Gastroesophageal sphincter (tissue), 4 donors: ENCODE measurements at regions not wholly inside any gene's neighbourhood (a gene's known extent, or its start where the extent isn't known, plus 50 kb on each side); places are given as distances from the start of the nearest gene placed in this dataset.
A peak's percentile ranks its signal among the peaks of the same experiment; 100 is the strongest.

Experiments used
- ATAC-seq: fragments of 150-250 bp; one replicate; pipeline ENCODE4 v1.9.1; 2016; ENCODE audit warnings: mild to moderate bottlenecking, moderate library complexity
- H3K27ac ChIP-seq, 4 donors: fragments of 200-600 bp; sonication (generic) in 3 of 4; 1 replicate in 3 of 4; 2 replicates in 1 of 4; pipeline ENCODE4 v1.5.1; 2016 to 2019
- H3K27me3 ChIP-seq: fragments of 200-600 bp; sonication (generic); one replicate; pipeline ENCODE4 v1.5.1; 2019
- H3K36me3 ChIP-seq, 2 donors: fragments of 200-600 bp; sonication (generic); one replicate each; pipeline ENCODE4 v1.5.1; 2019; ENCODE audit warnings: control low read depth in 1 of 2
- H3K4me1 ChIP-seq, 3 donors: fragments of 200-600 bp; sonication (generic); 1 replicate in 2 of 3; 2 replicates in 1 of 3; pipeline ENCODE4 v1.5.1; 2016 to 2019; ENCODE audit warnings: control low read depth in 2 of 3
- H3K4me3 ChIP-seq, 2 donors: fragments of 200-600 bp; sonication (generic); one replicate each; pipeline ENCODE4 v1.5.1; 2019; ENCODE audit warnings: mild to moderate bottlenecking in 1 of 2, moderate library complexity in 1 of 2
- H3K9me3 ChIP-seq, 3 donors: fragments of 200-600 bp; sonication (generic); one replicate each; pipeline ENCODE4 v1.5.1; 2017 to 2019; ENCODE audit warnings: control low read depth in 2 of 3
- CTCF ChIP-seq, 4 experiments: fragments of 200-600 bp in 2 of 4; fragments of 450-650 bp in 2 of 4; sonication (generic) in 1 of 4; IDR thresholded peaks; one replicate each; pipeline ENCODE4 v1.5.1; 2017 to 2019; ENCODE audit warnings: antibody characterized with exemption in 4 of 4, mild to moderate bottlenecking in 2 of 4, moderate library complexity in 2 of 4
- EP300 ChIP-seq: sonication (generic); formaldehyde crosslinking; IDR thresholded peaks from one replicate; pipeline ENCODE4 v1.6.1; 2017; ENCODE audit warnings: antibody characterized with exemption, mild to moderate bottlenecking
- POLR2A ChIP-seq, 2 donors: fragments of 450-650 bp; IDR thresholded peaks; one replicate each; pipeline ENCODE4 v1.6.1; 2017; ENCODE audit warnings: antibody characterized with exemption in 2 of 2, mild to moderate bottlenecking in 2 of 2, moderate library complexity in 1 of 2
- POLR2AphosphoS5 ChIP-seq: sonication (generic); formaldehyde crosslinking; IDR thresholded peaks from one replicate; pipeline ENCODE4 v1.6.1; 2017; ENCODE audit warnings: antibody characterized with exemption
- WGBS, 2 donors: methylation state at CpG; one replicate each; pipeline ENCODE4 v1.1.5; 2018; ENCODE audit warnings: low coverage in 1 of 2; 5-methylcytosine and 5-hydroxymethylcytosine counted together

- no peak overlapping the region for H3K27ac ChIP-seq
- no peaks in the 10 kb centered on the region for H3K9me3 ChIP-seq
- H3K4me1 ChIP-seq: peaks cover 0 to 12% (median 6%) of the 10 kb centered on the region in 3 donors
- no peak overlapping the region for H3K4me3 ChIP-seq
- 16 to 30% methylated on average over 7 to 8 of the region's 8 CpGs for WGBS, 2 donors
- H3K36me3 ChIP-seq: no peaks in the 10 kb centered on the region
- no peak for TF ChIP-seq EP300
- TF ChIP-seq CTCF (IDR thresholded peaks at IDR 0.05): peak in 3 of 4 experiments; percentile 90 to 95 (median 95)
- TF ChIP-seq POLR2A (IDR thresholded peaks at IDR 0.05): no peak
- H3K27me3 ChIP-seq: peaks cover 54% of the 10 kb centered on the region
- ATAC-seq: no peak
Observed at GRCh38 chr2:121080013-121080772, 204.8 kb downstream of the TFCP2L1 start.

- no peak for TF ChIP-seq POLR2AphosphoS5
- no peak for TF ChIP-seq POLR2A (IDR thresholded peaks at IDR 0.05)
- TF ChIP-seq CTCF (IDR thresholded peaks at IDR 0.05): no peak
- TF ChIP-seq EP300: no peak
- Histone ChIP-seq H3K27ac (no peak overlapping the region), H3K4me3 (no peak overlapping the region), H3K4me1 (no peaks in the 10 kb centered on the region), H3K27me3 (peaks cover 50% of the 10 kb centered on the region), H3K9me3 (no peaks in the 10 kb centered on the region), H3K36me3 (no peaks in the 10 kb centered on the region)
- ATAC-seq: no peak
- 57 to 92% methylated on average over 1 to 4 of the region's 8 CpGs for WGBS, 2 donors
Observed at GRCh38 chr2:121081701-121082100, 203.3 kb downstream of the TFCP2L1 start.

GRCh38 chr2:121082191-121082590, 202.8 kb downstream of the TFCP2L1 start:
- Histone ChIP-seq H3K4me3 (no peak overlapping the region), H3K4me1 (no peaks in the 10 kb centered on the region), H3K27me3 (peaks cover 48% of the 10 kb centered on the region), H3K36me3 (no peaks in the 10 kb centered on the region), H3K27ac (no peak overlapping the region), H3K9me3 (no peaks in the 10 kb centered on the region)
- WGBS, 2 donors: 67% methylated on average over 1 of the region's 1 CpG; no CpG with 5 or more reads in 1 of the 2 donors
- no peak for TF ChIP-seq POLR2A (IDR thresholded peaks at IDR 0.05)
- no peak for ATAC-seq

GRCh38 chr2:121084130-121084680, 200.8 kb downstream of the TFCP2L1 start:
- Histone ChIP-seq H3K4me3 (no peak overlapping the region), H3K27ac (no peak overlapping the region), H3K27me3 (peaks cover 50% of the 10 kb centered on the region), H3K36me3 (no peaks in the 10 kb centered on the region), H3K4me1 (peaks cover 0 to 9% (median 6%) of the 10 kb centered on the region in 3 donors), H3K9me3 (no peaks in the 10 kb centered on the region)
- TF ChIP-seq CTCF (IDR thresholded peaks at IDR 0.05): no peak
- TF ChIP-seq POLR2AphosphoS5: no peak
- TF ChIP-seq POLR2A (IDR thresholded peaks at IDR 0.05): no peak
- no peak for TF ChIP-seq EP300
- no peak for ATAC-seq
- 30 to 55% methylated on average over 6 to 11 of the region's 15 CpGs for WGBS, 2 donors

GRCh38 chr2:121085801-121086200, 199.2 kb downstream of the TFCP2L1 start:
- 50% methylated on average over 3 of the region's 5 CpGs; no CpG with 5 or more reads in 1 of the 2 donors for WGBS, 2 donors

More at GRCh38 chr2:121085801-121086200, 199.2 kb downstream of the TFCP2L1 start:
- Histone ChIP-seq H3K4me3 (no peak overlapping the region), H3K27ac (no peak overlapping the region), H3K4me1 (peaks cover 0 to 10% (median 6%) of the 10 kb centered on the region in 3 donors), H3K36me3 (no peaks in the 10 kb centered on the region), H3K9me3 (no peaks in the 10 kb centered on the region), H3K27me3 (peaks cover 45% of the 10 kb centered on the region)
- TF ChIP-seq POLR2AphosphoS5 (no peak), CTCF (IDR thresholded peaks at IDR 0.05) (no peak), POLR2A (IDR thresholded peaks at IDR 0.05) (no peak), EP300 (no peak)
- ATAC-seq: no peak
